BLaER1 treated with 17β-estradiol and CSF1 and Interleukin-3, amounts not matched to agents 10 nM and 100 nM (cell line): ENCODE measurements at regions not wholly inside any gene's neighbourhood (a gene's known extent, or its start where the extent isn't known, plus 50 kb on each side); places are given as distances from the start of the nearest gene placed in this dataset.

Experiments
- H3K27ac ChIP-seq, 11 experiments: shearing (Covaris generic); formaldehyde crosslinking; 2 replicates each; pipeline ENCODE4 v1.8.1; 2022
- H3K27me3 ChIP-seq, 11 experiments: shearing (Covaris generic); formaldehyde crosslinking; 2 replicates each; pipeline ENCODE4 v1.8.1; 2022
- H3K36me3 ChIP-seq, 11 experiments: shearing (Covaris generic); formaldehyde crosslinking; 2 replicates each; pipeline ENCODE4 v1.8.1; 2022
- H3K4me1 ChIP-seq, 10 experiments: shearing (Covaris generic); formaldehyde crosslinking; 2 replicates each; pipeline ENCODE4 v1.8.1; 2022
- H3K4me2 ChIP-seq, 11 experiments: shearing (Covaris generic); formaldehyde crosslinking; 2 replicates each; pipeline ENCODE4 v1.8.1; 2022
- H3K4me3 ChIP-seq, 10 experiments: shearing (Covaris generic); formaldehyde crosslinking; 2 replicates each; pipeline ENCODE4 v1.8.1; 2022
- H3K9ac ChIP-seq, 11 experiments: shearing (Covaris generic); formaldehyde crosslinking; 2 replicates each; pipeline ENCODE4 v1.8.1; 2022
- H3K9me3 ChIP-seq, 11 experiments: shearing (Covaris generic); formaldehyde crosslinking; replicated peaks in 1 of 11; 2 replicates each; pipeline ENCODE4 v1.8.1; 2022
- H4K20me1 ChIP-seq, 11 experiments: shearing (Covaris generic); formaldehyde crosslinking; 2 replicates each; pipeline ENCODE4 v1.8.1; 2022
- Cebpa-rat ChIP-seq, 11 experiments: shearing (Covaris generic); IDR thresholded peaks; 2 replicates each; pipeline ENCODE4 v1.8.1; 2022

DNA sequence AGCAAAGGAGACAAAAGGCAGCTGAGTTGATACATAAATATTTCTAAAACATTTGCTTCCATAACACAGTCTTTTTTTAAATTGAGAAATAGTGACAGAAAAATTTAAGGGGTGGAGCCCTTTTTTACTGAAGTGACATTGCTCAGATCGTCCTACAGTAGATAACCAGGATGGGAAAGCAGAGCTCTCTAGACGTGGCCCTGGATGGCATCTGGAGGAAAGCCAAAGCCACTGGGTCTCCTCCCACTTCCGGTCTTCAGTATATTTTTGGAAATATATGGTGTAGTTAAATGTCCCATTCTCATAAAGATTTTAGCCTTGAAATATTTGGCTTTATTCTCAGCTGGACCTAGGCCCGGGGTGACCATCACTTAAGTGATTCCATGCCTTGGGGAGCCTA is 326.1 kb downstream of the ZNF621 start:
- Histone ChIP-seq H3K4me1 (peaks cover 5 to 10% (median 7%) of the 10 kb centered on the region in 10 experiments; a peak in 16 of 20 replicates), H3K9ac (no peak overlapping the region), H3K36me3 (no peaks in the 10 kb centered on the region), H3K27ac (no peak overlapping the region), H3K27me3 (no peaks in the 10 kb centered on the region), H3K4me2 (peak overlapping the region; percentile 1 to 45 (median 30); a peak in 13 of 22 replicates), H3K4me3 (no peak overlapping the region), H4K20me1 (no peaks in the 10 kb centered on the region), H3K9me3 (peaks cover 0 to 7% (median 1%) of the 10 kb centered on the region in 11 experiments; a peak in 7 of 22 replicates)
- no peak for TF ChIP-seq Cebpa-rat (IDR thresholded peaks at IDR 0.05)

DNA sequence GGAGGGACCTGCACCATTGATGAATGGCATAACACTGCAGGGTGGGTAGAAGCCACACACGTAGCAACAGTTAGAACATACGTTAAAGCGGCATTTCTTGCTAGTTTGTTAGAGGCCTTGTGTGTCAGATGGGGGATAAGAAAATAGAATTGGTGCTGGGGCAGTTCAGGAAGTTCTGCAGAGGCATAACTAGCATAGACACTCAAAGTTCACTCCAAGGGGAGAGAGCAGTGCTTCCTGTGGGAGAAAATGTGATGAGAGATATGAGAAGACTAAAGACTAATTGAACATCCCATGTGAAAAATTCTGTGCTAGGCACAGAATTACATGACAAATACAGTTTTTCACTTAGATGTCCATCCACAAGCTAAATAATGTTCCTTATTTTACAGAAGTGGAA is 327.1 kb downstream of the ZNF621 start:
- TF ChIP-seq Cebpa-rat (IDR thresholded peaks at IDR 0.05), result no peak
- Histone ChIP-seq H3K36me3 (no peaks in the 10 kb centered on the region), H3K27me3 (no peaks in the 10 kb centered on the region), H3K4me2 (no peak overlapping the region), H4K20me1 (no peaks in the 10 kb centered on the region), H3K4me3 (no peak overlapping the region), H3K27ac (no peak overlapping the region), H3K4me1 (peaks cover 5 to 10% (median 7%) of the 10 kb centered on the region in 10 experiments; a peak in 16 of 20 replicates), H3K9me3 (no peaks in the 10 kb centered on the region), H3K9ac (no peak overlapping the region)

DNA sequence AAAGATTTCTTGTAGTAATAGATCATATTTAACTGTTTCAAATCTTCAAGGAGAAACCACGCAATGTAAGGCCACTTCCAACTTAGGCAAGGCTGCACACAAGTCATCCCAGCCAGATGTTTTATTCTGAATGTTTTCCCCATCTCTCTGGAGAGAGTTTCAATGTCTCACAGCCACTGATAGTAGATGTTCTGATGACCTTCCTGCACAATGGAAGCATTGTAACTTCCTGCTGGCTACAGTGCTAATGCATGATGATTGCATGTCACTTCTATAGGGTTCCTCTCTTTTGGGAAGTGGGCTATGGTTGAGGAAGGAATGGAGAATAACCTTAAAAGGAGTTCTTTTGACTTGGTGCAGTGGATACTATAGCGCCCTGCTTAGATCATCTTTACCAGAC is 328.0 kb downstream of the ZNF621 start:
- Histone ChIP-seq H3K4me3 (no peak overlapping the region), H4K20me1 (no peaks in the 10 kb centered on the region), H3K27me3 (no peaks in the 10 kb centered on the region), H3K36me3 (no peaks in the 10 kb centered on the region), H3K9me3 (no peaks in the 10 kb centered on the region), H3K27ac (no peak overlapping the region), H3K4me1 (peaks cover 5 to 10% (median 7%) of the 10 kb centered on the region in 10 experiments; a peak in 16 of 20 replicates), H3K4me2 (no peak overlapping the region), H3K9ac (no peak overlapping the region)
- TF ChIP-seq Cebpa-rat (IDR thresholded peaks at IDR 0.05), result no peak

DNA sequence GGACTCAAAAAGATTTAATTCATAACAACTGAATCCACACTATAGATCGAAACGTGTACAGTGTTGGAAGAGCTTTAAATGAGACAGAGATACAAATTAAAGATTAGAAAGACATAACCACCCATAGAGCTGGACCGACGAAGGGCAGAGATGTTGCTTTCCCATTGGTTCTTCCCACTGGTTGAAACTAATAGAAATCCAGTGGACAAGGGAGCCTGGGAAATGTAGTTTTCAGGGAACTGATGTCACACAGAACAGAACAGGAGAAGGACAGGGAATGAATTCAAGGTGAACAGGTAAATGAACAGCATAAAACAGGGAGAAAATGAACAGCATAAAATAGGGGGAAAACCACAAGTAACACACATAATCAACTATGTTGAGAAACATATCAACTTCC is 328.7 kb downstream of the ZNF621 start:
- no peak overlapping the region for H3K4me2 ChIP-seq
- no peaks in the 10 kb centered on the region for H3K36me3 ChIP-seq
- H3K9me3 ChIP-seq, result no peaks in the 10 kb centered on the region
- peaks cover 5 to 10% (median 7%) of the 10 kb centered on the region in 10 experiments; a peak in 16 of 20 replicates for H3K4me1 ChIP-seq
- H3K27ac ChIP-seq, result no peak overlapping the region
- H4K20me1 ChIP-seq, result no peaks in the 10 kb centered on the region
- H3K4me3 ChIP-seq, result no peak overlapping the region
- no peak for TF ChIP-seq Cebpa-rat (IDR thresholded peaks at IDR 0.05)
- no peaks in the 10 kb centered on the region for H3K27me3 ChIP-seq
- no peak overlapping the region for H3K9ac ChIP-seq

DNA sequence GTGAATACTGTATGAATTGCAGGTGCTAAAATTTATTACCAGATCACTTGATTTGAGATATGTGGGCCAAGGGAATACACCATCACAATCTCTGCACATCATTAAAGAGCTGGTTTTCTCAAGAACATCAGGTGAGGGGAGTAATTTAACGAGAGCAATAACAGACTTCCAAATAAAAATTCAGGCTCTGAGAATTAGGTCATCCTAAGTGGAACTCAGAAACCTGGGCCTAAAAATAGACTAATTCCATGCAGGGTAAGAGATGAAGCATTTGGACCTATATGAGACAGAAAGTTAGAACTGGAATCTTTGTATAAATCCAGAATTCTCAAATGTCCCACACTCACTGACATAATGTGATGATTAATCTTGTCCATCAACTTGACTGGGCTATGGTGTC is 331.1 kb downstream of the ZNF621 start:
- no peak for TF ChIP-seq Cebpa-rat (IDR thresholded peaks at IDR 0.05)
- Histone ChIP-seq H3K4me1 (peaks cover 4 to 5% (median 4%) of the 10 kb centered on the region in 10 experiments; a peak in 16 of 20 replicates), H3K4me3 (no peak overlapping the region), H3K9me3 (no peaks in the 10 kb centered on the region), H3K9ac (no peak overlapping the region), H3K27me3 (no peaks in the 10 kb centered on the region), H3K27ac (no peak overlapping the region), H3K4me2 (no peak overlapping the region), H3K36me3 (no peaks in the 10 kb centered on the region), H4K20me1 (no peaks in the 10 kb centered on the region)

DNA sequence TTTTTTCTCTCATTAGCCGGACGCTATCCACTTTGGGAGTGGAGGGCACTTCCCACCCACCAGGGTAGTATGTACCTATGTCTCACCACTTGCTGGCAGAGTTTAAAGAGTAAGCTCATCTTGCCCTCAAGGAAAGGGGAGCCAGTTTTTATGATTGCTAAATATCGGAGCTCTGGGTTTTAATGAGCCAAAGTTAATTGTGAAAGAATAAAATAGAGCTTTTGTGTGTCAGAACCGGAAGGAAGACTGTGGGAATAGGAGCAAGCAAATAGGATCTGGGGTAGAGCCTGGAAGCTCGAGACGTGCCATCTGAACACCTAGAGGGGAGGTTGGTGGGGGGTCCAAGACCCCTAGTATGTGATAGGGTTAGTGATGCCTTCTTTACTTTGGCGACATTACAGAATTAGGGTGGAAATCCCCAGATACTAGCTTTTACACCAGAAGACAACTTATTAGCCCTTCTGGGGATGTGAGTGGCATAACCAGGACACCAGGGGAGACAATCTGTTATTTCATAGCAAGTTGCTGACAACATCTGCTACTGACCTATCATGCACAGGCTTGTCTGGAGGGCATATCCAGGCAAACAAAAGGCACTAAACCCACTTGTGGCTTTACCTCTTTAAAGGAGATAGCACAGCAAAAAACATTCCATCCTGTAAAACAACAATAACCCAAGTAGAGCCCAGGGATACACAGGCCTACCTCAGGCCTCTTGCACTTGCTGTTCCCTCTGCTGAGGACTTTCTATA is 333.8 kb downstream of the ZNF621 start:
- no peak overlapping the region for H3K27ac ChIP-seq
- no peaks in the 10 kb centered on the region for H3K9me3 ChIP-seq
- no peak for TF ChIP-seq Cebpa-rat (IDR thresholded peaks at IDR 0.05)

DNA sequence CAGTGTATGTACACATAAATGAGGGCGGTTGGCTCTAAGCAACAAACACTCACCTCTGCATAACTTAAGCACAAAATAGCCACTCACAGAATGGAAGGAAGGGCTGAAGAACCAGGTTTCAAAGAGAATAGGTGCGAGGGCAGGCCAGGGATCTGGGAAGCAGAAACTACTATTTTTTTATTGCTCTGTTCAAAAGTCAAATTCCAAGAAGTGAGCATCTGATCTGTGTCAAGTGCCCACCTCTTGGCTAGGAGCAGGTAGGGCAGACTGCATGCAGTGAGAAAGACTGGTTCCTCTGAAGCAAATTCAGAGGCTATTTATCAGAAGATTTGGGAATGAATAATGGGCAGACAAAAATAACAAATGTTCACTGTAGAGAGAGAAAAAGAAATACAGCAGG is 336.4 kb upstream of the CTNNB1 start:
- peaks cover 6 to 18% (median 10%) of the 10 kb centered on the region in 11 experiments; a peak in 16 of 22 replicates for H3K9me3 ChIP-seq
- H3K27me3 ChIP-seq, result no peaks in the 10 kb centered on the region

More for the DNA sequence above, 333.8 kb downstream of the ZNF621 start:
- no peak overlapping the region for H3K4me2 ChIP-seq
- no peaks in the 10 kb centered on the region for H3K27me3 ChIP-seq
- H3K4me3 ChIP-seq, result no peak overlapping the region
- H3K36me3 ChIP-seq, result no peaks in the 10 kb centered on the region
- no peaks in the 10 kb centered on the region for H3K4me1 ChIP-seq
- H4K20me1 ChIP-seq, result no peaks in the 10 kb centered on the region
- no peak overlapping the region for H3K9ac ChIP-seq

DNA sequence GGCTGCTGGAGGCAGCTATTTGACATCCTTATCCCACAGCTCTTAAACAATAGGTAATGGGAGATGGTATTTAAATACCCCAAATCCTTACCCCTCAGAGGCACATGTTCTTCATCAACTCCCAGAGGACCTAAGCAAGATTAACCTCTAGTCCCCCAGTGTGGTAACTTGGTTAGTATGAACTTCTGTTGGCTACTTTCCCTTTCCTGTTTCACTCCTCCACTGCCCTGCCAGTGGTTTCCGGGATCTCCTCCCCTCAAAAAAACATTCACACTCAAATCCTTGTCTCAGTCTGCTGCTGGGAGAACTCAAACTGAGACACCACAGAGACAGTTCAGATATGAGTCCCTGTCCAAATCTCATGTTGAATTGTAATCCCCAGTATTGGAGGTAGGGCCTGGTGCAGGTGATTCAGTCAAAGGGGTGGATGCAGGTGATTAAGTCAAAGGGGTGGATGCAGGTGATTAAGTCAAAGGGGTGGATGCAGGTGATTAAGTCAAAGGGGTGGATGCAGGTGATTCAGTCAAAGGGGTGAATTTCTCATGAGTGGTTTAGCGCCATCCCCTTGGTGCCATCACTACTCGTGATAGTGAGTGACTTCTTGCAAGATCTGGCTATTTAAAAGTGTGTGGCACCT is 335.0 kb upstream of the CTNNB1 start:
- no peaks in the 10 kb centered on the region for H3K36me3 ChIP-seq
- peaks cover 6 to 18% (median 10%) of the 10 kb centered on the region in 11 experiments; a peak in 16 of 22 replicates for H3K9me3 ChIP-seq
- H3K27ac ChIP-seq, result no peak overlapping the region
- TF ChIP-seq Cebpa-rat (IDR thresholded peaks at IDR 0.05), result no peak
- peak overlapping the region in 9 of 11 experiments; percentile 5 to 47 (median 28); a peak in 9 of 22 replicates for H3K4me2 ChIP-seq
- no peaks in the 10 kb centered on the region for H3K27me3 ChIP-seq
- peaks cover 0 to 9% (median 6%) of the 10 kb centered on the region in 10 experiments; a peak in 11 of 20 replicates for H3K4me1 ChIP-seq
- H3K4me3 ChIP-seq, result no peak overlapping the region
- no peak overlapping the region for H3K9ac ChIP-seq
- no peaks in the 10 kb centered on the region for H4K20me1 ChIP-seq

More for the DNA sequence above, 336.4 kb upstream of the CTNNB1 start:
- H3K4me2 ChIP-seq, result no peak overlapping the region
- no peak overlapping the region for H3K27ac ChIP-seq
- no peaks in the 10 kb centered on the region for H4K20me1 ChIP-seq
- no peak for TF ChIP-seq Cebpa-rat (IDR thresholded peaks at IDR 0.05)
- H3K36me3 ChIP-seq, result no peaks in the 10 kb centered on the region
- H3K4me3 ChIP-seq, result no peak overlapping the region
- H3K9ac ChIP-seq, result no peak overlapping the region
- H3K4me1 ChIP-seq, result peaks cover 0 to 9% (median 6%) of the 10 kb centered on the region in 10 experiments; a peak in 11 of 20 replicates

DNA sequence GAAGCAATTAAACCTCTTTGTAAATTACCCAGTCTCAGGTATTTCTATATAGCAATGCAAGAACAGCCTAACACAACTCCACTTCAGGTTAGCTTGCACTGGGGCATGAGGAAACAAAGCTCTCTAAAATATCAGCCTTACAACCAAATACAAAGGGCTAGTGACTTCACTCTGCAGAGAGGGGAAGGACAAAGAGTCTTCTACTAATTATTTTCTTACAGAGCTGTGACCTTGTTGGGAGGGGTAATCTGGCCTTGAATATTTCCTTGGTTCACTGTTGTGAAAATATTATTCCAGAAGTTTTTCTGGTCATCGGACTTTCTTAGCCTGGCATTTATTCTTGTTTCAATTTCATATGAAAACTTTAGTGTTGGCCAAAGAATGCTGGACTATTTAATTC is 334.4 kb upstream of the CTNNB1 start:
- Histone ChIP-seq H3K4me1 (peaks cover 0 to 9% (median 6%) of the 10 kb centered on the region in 10 experiments; a peak in 11 of 20 replicates), H3K9me3 (peaks cover 6 to 18% (median 10%) of the 10 kb centered on the region in 11 experiments; a peak in 16 of 22 replicates)

More for the DNA sequence above, 334.4 kb upstream of the CTNNB1 start:
- no peak overlapping the region for H3K9ac ChIP-seq
- no peaks in the 10 kb centered on the region for H3K27me3 ChIP-seq
- 0 out of 22 replicates have a peak overlapping the region, but pooled peaks of 1 of the 11 experiments have one; percentile 47 for H3K4me2 ChIP-seq
- no peaks in the 10 kb centered on the region for H4K20me1 ChIP-seq
- no peak for TF ChIP-seq Cebpa-rat (IDR thresholded peaks at IDR 0.05)
- no peak overlapping the region for H3K4me3 ChIP-seq
- H3K27ac ChIP-seq, result no peak overlapping the region
- no peaks in the 10 kb centered on the region for H3K36me3 ChIP-seq
